ENCODE measurements at regions not wholly inside any gene's neighbourhood (a gene's known extent, or its start where the extent isn't known, plus 50 kb on each side); places are given as distances from the start of the nearest gene placed in this dataset.

GRCh38 chr6:156700440-156701057, 76.6 kb upstream of the ARID1B start:
- Histone ChIP-seq H3K4me1 (no peaks in the 10 kb centered on the region), H3K36me3 (no peaks in the 10 kb centered on the region), H3K27ac (no peak overlapping the region), H3K27me3 (no peaks in the 10 kb centered on the region), H3K4me3 (no peak overlapping the region), H3K9me3 (no peaks in the 10 kb centered on the region)
- no peak for DNase-seq
- TF ChIP-seq POLR2A (IDR thresholded peaks at IDR 0.05): no peak
- TF ChIP-seq POLR2AphosphoS5 (IDR thresholded peaks at IDR 0.05): no peak
- no peak for TF ChIP-seq CTCF (IDR thresholded peaks at IDR 0.05)
- TF ChIP-seq EP300 (IDR thresholded peaks at IDR 0.05): no peak
- intact Hi-C loops (cut with DNase I; ENCODE audit: low total_unique reads): no loop called here
- 67 to 75% (median 72%) methylated on average over 7 of the region's 7 CpGs for WGBS, 5 donors

GRCh38 chr6:156699935-156700334, 77.2 kb upstream of the ARID1B start:
- no peaks in the 10 kb centered on the region for H3K4me1 ChIP-seq
- DNase-seq: no peak
- TF ChIP-seq POLR2AphosphoS5 (IDR thresholded peaks at IDR 0.05) (no peak), POLR2A (IDR thresholded peaks at IDR 0.05) (no peak), CTCF (IDR thresholded peaks at IDR 0.05) (no peak), EP300 (IDR thresholded peaks at IDR 0.05) (no peak)
- H3K36me3 ChIP-seq: no peaks in the 10 kb centered on the region
- intact Hi-C loops (cut with DNase I; ENCODE audit: low total_unique reads): loop anchor here (10.0 kb wide), 1 partner anchor 135 kb away; no protein-coding TSS in a partner anchor
- no peaks in the 10 kb centered on the region for H3K9me3 ChIP-seq
- WGBS, 5 donors: 92 to 96% (median 95%) methylated on average over 3 of the region's 3 CpGs
- no peak overlapping the region for H3K27ac ChIP-seq
- H3K4me3 ChIP-seq: no peak overlapping the region
- H3K27me3 ChIP-seq: no peaks in the 10 kb centered on the region

- Histone ChIP-seq H3K9me3 (no peaks in the 10 kb centered on the region), H3K4me3 (no peak overlapping the region), H3K27me3 (no peaks in the 10 kb centered on the region), H3K4me1 (no peaks in the 10 kb centered on the region), H3K27ac (no peak overlapping the region), H3K36me3 (no peaks in the 10 kb centered on the region)
- intact Hi-C loops (cut with DNase I; ENCODE audit: low total_unique reads): loop anchor here (10.0 kb wide), 1 partner anchor 134 kb away; no protein-coding TSS in a partner anchor
- whole genome bisulfite sequencing, 5 donors: 76 to 86% (median 77%) methylated on average over 5 of the region's 5 CpGs
- TF ChIP-seq POLR2A (IDR thresholded peaks at IDR 0.05) (no peak), POLR2AphosphoS5 (IDR thresholded peaks at IDR 0.05) (no peak)
- no peak for DNase-seq
These were observed 78.2 kb upstream of the ARID1B start for GRCh38 chr6:156699017-156699421.

GRCh38 chr6:156698239-156699016, 78.8 kb upstream of the ARID1B start:
- intact Hi-C loops (cut with DNase I; ENCODE audit: low total_unique reads): loop anchor here (10.0 kb wide), 1 partner anchor 134 kb away; no protein-coding TSS in a partner anchor
- Histone ChIP-seq H3K9me3 (no peaks in the 10 kb centered on the region), H3K27ac (no peak overlapping the region), H3K4me3 (no peak overlapping the region), H3K27me3 (no peaks in the 10 kb centered on the region), H3K4me1 (no peaks in the 10 kb centered on the region), H3K36me3 (no peaks in the 10 kb centered on the region)
- TF ChIP-seq POLR2AphosphoS5 (IDR thresholded peaks at IDR 0.05): no peak
- TF ChIP-seq EP300 (IDR thresholded peaks at IDR 0.05): no peak
- TF ChIP-seq CTCF (IDR thresholded peaks at IDR 0.05): no peak
- TF ChIP-seq POLR2A (IDR thresholded peaks at IDR 0.05): no peak
- peak in 1 of 2 donors; percentile 33 for DNase-seq
- 74 to 85% (median 84%) methylated on average over 9 of the region's 9 CpGs for WGBS, 5 donors

Data from stomach (tissue), 8 donors.